ENCODE measurements at regions not wholly inside any gene's neighbourhood (a gene's known extent, or its start where the extent isn't known, plus 50 kb on each side); places are given as distances from the start of the nearest gene placed in this dataset.

DNA sequence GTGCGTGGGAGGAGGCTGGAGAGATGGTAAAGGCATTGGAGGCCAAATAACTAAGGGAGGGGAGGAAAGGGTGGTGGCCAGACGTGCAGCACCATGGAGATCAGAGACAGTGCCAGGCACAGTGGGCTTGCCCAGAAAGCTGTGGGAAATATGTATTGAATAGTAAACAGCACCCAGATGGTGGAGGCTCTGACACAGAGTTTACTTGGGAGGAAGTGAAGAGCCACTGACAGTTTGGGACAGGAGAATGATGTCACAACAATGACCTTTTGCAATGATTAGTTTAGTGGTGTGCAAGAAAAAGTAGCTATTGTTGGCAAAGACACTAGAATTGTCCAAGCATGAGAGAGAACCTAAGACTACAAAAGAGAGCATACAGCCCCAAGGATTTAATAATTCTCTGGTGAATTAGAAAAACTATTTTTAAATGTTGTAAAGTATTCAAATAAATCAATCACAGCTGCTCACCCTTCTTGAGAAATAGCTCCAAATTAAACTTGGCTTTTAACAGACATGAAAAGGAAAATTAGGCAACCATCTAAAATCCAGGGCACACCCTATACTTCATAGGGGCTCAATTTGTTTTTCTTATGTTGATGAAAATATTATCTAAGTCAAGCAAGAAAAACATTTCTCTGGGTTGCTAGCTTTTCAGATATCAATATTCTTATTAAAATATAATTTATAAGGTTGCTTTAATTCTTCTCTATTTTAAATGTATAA lies 458.7 kb upstream of the HNRNPA3 start:
- TF ChIP-seq CTCF (conservative IDR thresholded peaks at IDR 0.05; ENCODE audit: low read depth, low read length) (no peak), EZH2 (IDR thresholded peaks at IDR 0.05; ENCODE audit: low read length, unreplicated experiment) (no peak)
